Esophagus squamous epithelium (tissue), 5 donors: ENCODE measurements at regions not wholly inside any gene's neighbourhood (a gene's known extent, or its start where the extent isn't known, plus 50 kb on each side); places are given as distances from the start of the nearest gene placed in this dataset.

Experiments used
- DNase-seq: peaks from one replicate; lab custom pipeline; 2025; lab: John Stamatoyannopoulos, UW
- H3K27ac ChIP-seq, 4 donors: fragments of 200-600 bp; sonication (generic); one replicate each; pipeline ENCODE4 v1.5.1; 2016 to 2019; ENCODE audit warnings: mild to moderate bottlenecking in 1 of 4
- H3K27me3 ChIP-seq, 4 donors: fragments of 200-600 bp; sonication (generic); 1 replicate in 3 of 4; 2 replicates in 1 of 4; pipeline versions ENCODE4 v1.5.1 to v1.6.0; 2017 to 2021; ENCODE audit warnings: antibody characterized with exemption in 1 of 4
- H3K36me3 ChIP-seq, 3 donors: fragments of 200-600 bp; sonication (generic); one replicate each; pipeline ENCODE4 v1.5.1; 2016 to 2019
- H3K4me1 ChIP-seq, 3 donors: fragments of 200-600 bp; sonication (generic); one replicate each; pipeline ENCODE4 v1.5.1; 2017 to 2019
- H3K4me3 ChIP-seq, 4 donors: fragments of 200-600 bp; sonication (generic); 1 replicate in 3 of 4; 2 replicates in 1 of 4; pipeline ENCODE4 v1.5.1; 2016 to 2019; ENCODE audit warnings: mild to moderate bottlenecking in 2 of 4, moderate library complexity in 1 of 4
- H3K9me3 ChIP-seq, 3 donors: fragments of 200-600 bp; sonication (generic); one replicate each; pipeline ENCODE4 v1.5.1; 2016 to 2019
- CTCF ChIP-seq, 6 experiments: fragments of 450-650 bp in 4 of 6; fragments of 200-600 bp in 2 of 6; sonication (generic) in 2 of 6; IDR thresholded peaks; one replicate each; pipeline ENCODE4 v1.5.1; 2016 to 2019; ENCODE audit warnings: antibody characterized with exemption in 6 of 6, mild to moderate bottlenecking in 4 of 6, moderate library complexity in 4 of 6
- POLR2A ChIP-seq, 4 donors: fragments of 450-650 bp; IDR thresholded peaks; one replicate each; pipeline ENCODE4 v1.6.1; 2017; ENCODE audit warnings: antibody characterized with exemption in 4 of 4, mild to moderate bottlenecking in 4 of 4, moderate library complexity in 3 of 4
- WGBS, 2 donors: methylation state at CpG; one replicate each; pipeline ENCODE4 v1.1.5; 2018; 5-methylcytosine and 5-hydroxymethylcytosine counted together
- intact Hi-C: fragments of 100-400 bp; cut with DNase I; formaldehyde crosslinking; loops from one replicate; pipeline ENCODE4 v1.15.0; 2022
- donor health status: DM: yes; HTN: yes; CAD: no.

DNA sequence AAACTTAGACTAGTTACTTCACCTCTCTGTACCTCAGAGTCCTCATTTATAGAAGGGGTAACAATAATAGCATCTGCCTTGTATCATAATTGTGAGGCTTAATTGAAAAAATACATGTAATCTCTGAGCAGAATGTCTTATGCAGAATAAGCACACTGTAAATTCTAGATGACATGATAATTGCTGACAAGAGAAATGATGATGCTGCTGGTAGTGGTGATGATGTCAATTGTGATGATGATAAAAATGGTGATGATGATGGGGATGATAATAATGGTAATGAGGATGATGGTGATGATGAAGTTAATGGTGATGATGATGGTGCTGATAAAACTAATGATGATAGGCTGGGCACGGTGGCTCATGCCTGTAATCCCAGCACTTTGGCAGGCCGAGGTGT is 346.1 kb upstream of the CDH4 start:
- no peaks in the 10 kb centered on the region for H3K4me1 ChIP-seq
- TF ChIP-seq CTCF (IDR thresholded peaks at IDR 0.05) (no peak), POLR2A (IDR thresholded peaks at IDR 0.05) (no peak)
- 95% methylated on average over 2 of the region's 2 CpGs for WGBS, 2 donors
- DNase-seq, result no peak
- H3K4me3 ChIP-seq, result no peak overlapping the region
- no peak overlapping the region for H3K27ac ChIP-seq
- intact Hi-C loops, result no loop called here
- H3K27me3 ChIP-seq, result no peaks in the 10 kb centered on the region
- peaks cover 0 to 18% (median 5%) of the 10 kb centered on the region in 3 donors for H3K9me3 ChIP-seq
- no peaks in the 10 kb centered on the region for H3K36me3 ChIP-seq

DNA sequence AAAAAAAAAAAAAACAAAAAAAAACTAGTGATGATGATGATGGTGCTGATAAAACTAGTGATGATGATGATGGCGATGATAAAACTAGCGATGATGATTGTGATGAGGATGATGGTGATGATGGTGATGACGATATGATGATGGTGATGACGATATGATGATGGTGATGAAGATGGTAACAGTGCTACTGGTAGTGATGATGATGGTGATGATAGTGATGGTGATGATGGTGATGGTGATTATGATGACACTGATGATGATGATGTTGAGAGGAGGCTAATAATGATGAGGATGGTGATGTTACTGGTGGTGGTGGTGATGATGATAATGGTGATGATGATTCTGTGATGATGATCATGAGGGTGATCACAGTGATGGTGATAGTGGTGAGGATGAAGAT is 345.5 kb upstream of the CDH4 start:
- no peaks in the 10 kb centered on the region for H3K27me3 ChIP-seq
- no peak for DNase-seq
- H3K36me3 ChIP-seq, result no peaks in the 10 kb centered on the region
- H3K9me3 ChIP-seq, result peaks cover 0 to 11% (median 2%) of the 10 kb centered on the region in 3 donors
- no peak overlapping the region for H3K27ac ChIP-seq
- no peaks in the 10 kb centered on the region for H3K4me1 ChIP-seq
- intact Hi-C loops, result no loop called here
- TF ChIP-seq POLR2A (IDR thresholded peaks at IDR 0.05) (no peak), CTCF (IDR thresholded peaks at IDR 0.05) (no peak)
- WGBS, 2 donors, result 83 to 87% methylated on average over 4 of the region's 4 CpGs
- H3K4me3 ChIP-seq, result no peak overlapping the region

DNA sequence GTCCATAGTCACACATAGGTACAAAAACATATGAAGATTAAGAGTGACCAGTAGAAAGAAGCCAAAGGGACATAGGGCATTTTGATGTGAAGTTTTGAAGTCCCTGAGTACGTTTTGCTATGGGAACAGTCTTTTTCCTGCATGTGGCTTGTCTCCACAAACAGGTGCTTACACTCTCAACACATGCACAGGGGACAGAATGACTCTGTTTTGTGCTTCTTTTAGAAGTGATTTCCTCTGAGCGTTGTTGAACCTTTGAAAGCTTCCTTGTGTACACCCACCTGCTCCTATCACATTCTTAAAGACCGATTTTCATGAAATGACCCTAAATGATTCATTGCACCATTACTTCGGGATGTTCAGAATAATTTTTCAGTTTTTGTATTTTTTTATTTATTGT is 338.8 kb upstream of the CDH4 start:
- intact Hi-C loops, result no loop called here
- H3K36me3 ChIP-seq, result no peaks in the 10 kb centered on the region
- no peak for TF ChIP-seq CTCF (IDR thresholded peaks at IDR 0.05)
- TF ChIP-seq POLR2A (IDR thresholded peaks at IDR 0.05), result no peak
- 53 to 57% methylated on average over 4 of the region's 4 CpGs for WGBS, 2 donors
- H3K4me3 ChIP-seq, result no peak overlapping the region
- DNase-seq, result no peak
- H3K4me1 ChIP-seq, result no peaks in the 10 kb centered on the region
- no peak overlapping the region for H3K27ac ChIP-seq
- H3K9me3 ChIP-seq, result no peaks in the 10 kb centered on the region
- H3K27me3 ChIP-seq, result no peaks in the 10 kb centered on the region

GRCh38 chr20:60921022-60921622 is 330.9 kb upstream of the CDH4 start:
- H3K9me3 ChIP-seq, result no peaks in the 10 kb centered on the region

GRCh38 chr20:60926831-60927230 is 325.2 kb upstream of the CDH4 start:
- peaks cover 0 to 7% (median 0%) of the 10 kb centered on the region in 3 donors for H3K4me1 ChIP-seq
- TF ChIP-seq POLR2A (IDR thresholded peaks at IDR 0.05) (no peak), CTCF (IDR thresholded peaks at IDR 0.05) (no peak)
- no peak overlapping the region for H3K27ac ChIP-seq
- H3K36me3 ChIP-seq, result no peaks in the 10 kb centered on the region
- H3K27me3 ChIP-seq, result peaks cover 0 to 5% (median 0%) of the 10 kb centered on the region in 4 donors
- 54 to 55% methylated on average over 4 of the region's 4 CpGs for WGBS, 2 donors
- H3K4me3 ChIP-seq, result no peak overlapping the region
- DNase-seq, result no peak
- intact Hi-C loops, result no loop called here
- H3K9me3 ChIP-seq, result no peaks in the 10 kb centered on the region

More at GRCh38 chr20:60921022-60921622, 330.9 kb upstream of the CDH4 start:
- no peak for DNase-seq
- WGBS, 2 donors, result 26 to 100% methylated on average over 1 to 4 of the region's 7 CpGs
- Histone ChIP-seq H3K27me3 (no peaks in the 10 kb centered on the region), H3K4me3 (no peak overlapping the region), H3K36me3 (no peaks in the 10 kb centered on the region), H3K4me1 (no peaks in the 10 kb centered on the region), H3K27ac (no peak overlapping the region)
- no peak for TF ChIP-seq POLR2A (IDR thresholded peaks at IDR 0.05)
- no peak for TF ChIP-seq CTCF (IDR thresholded peaks at IDR 0.05)
- intact Hi-C loops, result no loop called here
